H9 (cell line): ENCODE measurements at regions not wholly inside any gene's neighbourhood (a gene's known extent, or its start where the extent isn't known, plus 50 kb on each side); places are given as distances from the start of the nearest gene placed in this dataset.

Source experiments
- DNase-seq: peaks from one replicate; pipeline ENCODE4 v3.0.0-alpha.2; 2017
- H2AFZ ChIP-seq: one replicate; pipeline ENCODE4 v1.6.1; 2013; ENCODE audit warnings: mild to moderate bottlenecking, low read length, control low read depth, moderate library complexity
- H2AK5ac ChIP-seq: 2 replicates; pipeline ENCODE4 v1.6.1; 2013; ENCODE audit warnings: low read length, control low read depth, mixed read lengths; ENCODE audit not compliant: insufficient read length
- H2BK120ac ChIP-seq: one replicate; pipeline ENCODE4 v1.6.1; 2013; ENCODE audit warnings: low read depth, mild to moderate bottlenecking, low read length, control low read depth, inconsistent platforms; ENCODE audit not compliant: poor library complexity, severe bottlenecking
- H2BK12ac ChIP-seq: 2 replicates; pipeline ENCODE4 v1.6.1; 2013; ENCODE audit warnings: low read length, control low read depth, mixed read lengths, low read depth; ENCODE audit not compliant: insufficient read length
- H2BK15ac ChIP-seq: 2 replicates; pipeline ENCODE4 v1.6.1; 2013; ENCODE audit warnings: low read depth, low read length, control low read depth
- H2BK20ac ChIP-seq: one replicate; pipeline ENCODE4 v1.6.1; 2013; ENCODE audit warnings: low read depth, mild to moderate bottlenecking, low read length, control low read depth, inconsistent platforms; ENCODE audit not compliant: poor library complexity, severe bottlenecking
- H2BK5ac ChIP-seq: 2 replicates; pipeline ENCODE4 v1.6.1; 2013; ENCODE audit warnings: low read length, control low read depth, mixed read lengths; ENCODE audit not compliant: insufficient read length
- H3K14ac ChIP-seq: 2 replicates; pipeline ENCODE4 v1.6.1; 2013; ENCODE audit warnings: low read length, control low read depth; ENCODE audit not compliant: insufficient read depth
- H3K18ac ChIP-seq: 2 replicates; pipeline ENCODE4 v1.6.1; 2013; ENCODE audit warnings: low read depth, mild to moderate bottlenecking, mixed read lengths, low read length, control low read depth; ENCODE audit not compliant: insufficient read length
- H3K23ac ChIP-seq: 2 replicates; pipeline ENCODE4 v1.6.1; 2013; ENCODE audit warnings: low read length, control low read depth, mixed read lengths, low read depth; ENCODE audit not compliant: insufficient read length
- H3K23me2 ChIP-seq: 2 replicates; pipeline ENCODE4 v1.6.1; 2013; ENCODE audit warnings: low read depth, mild to moderate bottlenecking, mixed read lengths, low read length, control low read depth; ENCODE audit not compliant: insufficient read length, poor library complexity, severe bottlenecking
- H3K27ac ChIP-seq: 2 replicates; pipeline ENCODE4 v1.5.1; 2013; ENCODE audit warnings: low read length, control low read depth, mixed read lengths, low read depth; ENCODE audit not compliant: insufficient read length
- H3K27me3 ChIP-seq: 2 replicates; pipeline ENCODE4 v1.6.1; 2013; ENCODE audit warnings: low read length, control low read depth, inconsistent platforms; ENCODE audit not compliant: insufficient read depth
- H3K4ac ChIP-seq: 2 replicates; pipeline ENCODE4 v1.6.1; 2013; ENCODE audit warnings: low read depth, mild to moderate bottlenecking, control low read depth, inconsistent platforms, low read length, moderate library complexity
- H3K4me1 ChIP-seq: 2 replicates; pipeline ENCODE4 v1.6.1; 2013; ENCODE audit warnings: low read length, control low read depth, inconsistent platforms; ENCODE audit not compliant: insufficient read depth
- H3K4me2 ChIP-seq: 2 replicates; pipeline ENCODE4 v1.6.1; 2013; ENCODE audit warnings: low read length, control low read depth, mixed read lengths; ENCODE audit not compliant: insufficient read length, insufficient read depth
- H3K56ac ChIP-seq: 2 replicates; pipeline ENCODE4 v1.6.1; 2013; ENCODE audit warnings: low read depth, mild to moderate bottlenecking, mixed read lengths, low read length, control low read depth; ENCODE audit not compliant: insufficient read length
- H3K79me1 ChIP-seq: 2 replicates; pipeline ENCODE4 v1.6.1; 2013; ENCODE audit warnings: low read depth, mild to moderate bottlenecking, moderate library complexity, low read length, control low read depth, inconsistent platforms; ENCODE audit not compliant: insufficient read depth, poor library complexity, severe bottlenecking
- H3K79me2 ChIP-seq: 2 replicates; pipeline ENCODE4 v1.6.1; 2013; ENCODE audit warnings: low read length, control low read depth, inconsistent platforms; ENCODE audit not compliant: insufficient read depth
- H3K9ac ChIP-seq: 2 replicates; pipeline ENCODE4 v1.6.1; 2013; ENCODE audit warnings: low read length, control low read depth, mixed read lengths; ENCODE audit not compliant: insufficient read length; ENCODE audit errors: extremely low read depth
- H3K9me3 ChIP-seq: one replicate; pipeline ENCODE4 v1.6.1; 2013; ENCODE audit warnings: low read depth, low read length, inconsistent platforms; ENCODE audit not compliant: control insufficient read depth
- H3T11ph ChIP-seq: one replicate; pipeline ENCODE4 v1.6.1; 2013; ENCODE audit warnings: mild to moderate bottlenecking, low read length, control low read depth, inconsistent platforms
- H4K20me1 ChIP-seq: one replicate; pipeline ENCODE4 v1.6.1; 2013; ENCODE audit not compliant: control insufficient read depth, insufficient read length, insufficient read depth
- H4K5ac ChIP-seq: 2 replicates; pipeline ENCODE4 v1.6.1; 2013; ENCODE audit warnings: low read depth, mild to moderate bottlenecking, mixed read lengths, low read length, control low read depth; ENCODE audit not compliant: insufficient read length
- H4K8ac ChIP-seq: replicated peaks from 2 replicates; pipeline ENCODE4 v1.6.1; 2013; ENCODE audit warnings: low read length, control low read depth, mixed read lengths, low read depth; ENCODE audit not compliant: insufficient read length
- H4K91ac ChIP-seq: 2 replicates; pipeline ENCODE4 v1.6.1; 2013; ENCODE audit warnings: low read depth, mild to moderate bottlenecking, moderate library complexity, mixed read lengths, low read length, control low read depth; ENCODE audit not compliant: insufficient read length
- H3K27ac Mint-ChIP-seq, 3 experiments: 2 replicates in 2 of 3; 3 replicates in 1 of 3; pipeline ENCODE4 v1.8.0; 2020 to 2021; ENCODE audit warnings: mixed read lengths in 3 of 3, mild to moderate bottlenecking in 1 of 3, moderate library complexity in 1 of 3
- H3K27me3 Mint-ChIP-seq: 2 replicates; pipeline ENCODE4 v1.8.0; 2021; ENCODE audit warnings: low read depth, mild to moderate bottlenecking, moderate library complexity, mixed read lengths
- H3K36me3 Mint-ChIP-seq, 3 experiments: 2 replicates in 2 of 3; 3 replicates in 1 of 3; pipeline ENCODE4 v1.8.0; 2020 to 2021; ENCODE audit warnings: low read depth in 3 of 3, mixed read lengths in 3 of 3; ENCODE audit not compliant: insufficient read depth in 1 of 3
- H3K4me1 Mint-ChIP-seq, 2 experiments: 2 replicates each; pipeline ENCODE4 v1.8.0; 2020; ENCODE audit warnings: mixed read lengths in 2 of 2
- H3K4me3 Mint-ChIP-seq, 2 experiments: 2 replicates in 1 of 2; 3 replicates in 1 of 2; pipeline ENCODE4 v1.8.0; 2020 to 2021; ENCODE audit warnings: mild to moderate bottlenecking in 2 of 2, mixed read lengths in 2 of 2, moderate library complexity in 1 of 2
- H3K9me3 Mint-ChIP-seq, 2 experiments: 2 replicates in 1 of 2; 3 replicates in 1 of 2; pipeline ENCODE4 v1.8.0; 2020; ENCODE audit warnings: mild to moderate bottlenecking in 2 of 2, mixed read lengths in 2 of 2, moderate library complexity in 1 of 2
- WGBS: extraction: QIAGEN DNeasy Blood & Tissue Kit; methylation state at CpG from one replicate; pipeline ENCODE4 v1.1.7; 2013; ENCODE audit warnings: missing lambda C conversion rate, low lambda C conversion rate, mixed read lengths; ENCODE audit not compliant: insufficient read length; ENCODE audit errors: extremely low coverage; 5-methylcytosine and 5-hydroxymethylcytosine counted together
- TF ChIP-seq, protein P1 (sequence below): fragments of 200-600 bp; sonication (generic); conservative IDR thresholded peaks from 3 replicates; pipeline ENCODE4 v1.8.0; 2021; ENCODE audit warnings: antibody characterized with exemption, mild to moderate bottlenecking

DNA sequence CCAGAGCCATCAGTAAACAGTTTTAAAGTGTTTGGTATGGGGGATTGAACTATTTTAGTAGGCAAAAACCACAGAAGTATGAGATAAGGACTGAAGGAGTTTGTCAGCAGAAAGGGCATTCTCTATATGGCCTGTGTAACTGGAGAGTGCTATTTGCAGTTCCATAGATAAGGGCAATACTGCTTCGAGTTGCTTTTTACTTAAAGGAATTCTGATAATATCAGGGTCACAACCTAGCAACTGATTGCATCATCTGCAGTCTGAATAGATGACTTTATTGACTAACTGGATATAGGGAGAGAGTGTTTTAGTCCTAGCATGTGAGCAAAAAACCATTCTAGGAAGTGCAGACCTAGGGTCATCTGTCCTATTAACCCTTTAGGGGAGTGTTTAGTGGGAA is 645.2 kb upstream of the PTPRD start:
- Histone ChIP-seq H2BK5ac (no peak overlapping the region), H3K4ac (no peak overlapping the region), H2BK12ac (no peak overlapping the region), H4K91ac (no peak overlapping the region), H4K5ac (no peak overlapping the region), H3K18ac (no peak overlapping the region), H3K9ac (no peak overlapping the region), H3T11ph (no peak overlapping the region), H2BK15ac (no peak overlapping the region), H2AK5ac (no peak overlapping the region), H3K79me2 (no peaks in the 10 kb centered on the region), H3K14ac (no peak overlapping the region), H3K27ac (no peak overlapping the region), H3K56ac (no peak overlapping the region), H3K23me2 (no peaks in the 10 kb centered on the region), H3K23ac (no peak overlapping the region), H2AFZ (no peak overlapping the region), H3K4me2 (no peak overlapping the region), H2BK20ac (no peak overlapping the region), H3K79me1 (no peaks in the 10 kb centered on the region), H4K20me1 (no peaks in the 10 kb centered on the region), H2BK120ac (no peak overlapping the region), H4K8ac (no peak overlapping the region), H3K27me3 (no peaks in the 10 kb centered on the region), H3K4me1 (no peaks in the 10 kb centered on the region), H3K9me3 (no peaks in the 10 kb centered on the region)
- H3K27ac Mint-ChIP-seq: no peak overlapping the region
- WGBS: no CpG with 5 or more reads among the region's 1 CpG
- no peak overlapping the region for H3K4me3 Mint-ChIP-seq
- H3K27me3 Mint-ChIP-seq: no peaks in the 10 kb centered on the region
- DNase-seq: no peak
- H3K9me3 Mint-ChIP-seq: peaks cover 5 to 6% of the 10 kb centered on the region in 2 experiments; a peak in 3 of 5 replicates
- H3K4me1 Mint-ChIP-seq: peaks cover 5 to 6% of the 10 kb centered on the region in 2 experiments; a peak in 2 of 4 replicates
- TF ChIP-seq, protein P1, sequence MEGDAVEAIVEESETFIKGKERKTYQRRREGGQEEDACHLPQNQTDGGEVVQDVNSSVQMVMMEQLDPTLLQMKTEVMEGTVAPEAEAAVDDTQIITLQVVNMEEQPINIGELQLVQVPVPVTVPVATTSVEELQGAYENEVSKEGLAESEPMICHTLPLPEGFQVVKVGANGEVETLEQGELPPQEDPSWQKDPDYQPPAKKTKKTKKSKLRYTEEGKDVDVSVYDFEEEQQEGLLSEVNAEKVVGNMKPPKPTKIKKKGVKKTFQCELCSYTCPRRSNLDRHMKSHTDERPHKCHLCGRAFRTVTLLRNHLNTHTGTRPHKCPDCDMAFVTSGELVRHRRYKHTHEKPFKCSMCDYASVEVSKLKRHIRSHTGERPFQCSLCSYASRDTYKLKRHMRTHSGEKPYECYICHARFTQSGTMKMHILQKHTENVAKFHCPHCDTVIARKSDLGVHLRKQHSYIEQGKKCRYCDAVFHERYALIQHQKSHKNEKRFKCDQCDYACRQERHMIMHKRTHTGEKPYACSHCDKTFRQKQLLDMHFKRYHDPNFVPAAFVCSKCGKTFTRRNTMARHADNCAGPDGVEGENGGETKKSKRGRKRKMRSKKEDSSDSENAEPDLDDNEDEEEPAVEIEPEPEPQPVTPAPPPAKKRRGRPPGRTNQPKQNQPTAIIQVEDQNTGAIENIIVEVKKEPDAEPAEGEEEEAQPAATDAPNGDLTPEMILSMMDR: no peak
- H3K36me3 Mint-ChIP-seq: peaks cover 0 to 14% (median 3%) of the 10 kb centered on the region in 3 experiments; a peak in 4 of 7 replicates
